ENCODE measurements at regions not wholly inside any gene's neighbourhood (a gene's known extent, or its start where the extent isn't known, plus 50 kb on each side); places are given as distances from the start of the nearest gene placed in this dataset.
A peak's percentile ranks its signal among the peaks of the same experiment; 100 is the strongest.
"Not testable (repeated sequence)": the region's sequence is repeated elsewhere in the genome, so short reads cannot be mapped to it uniquely, and the experiment has no call there.

DNA sequence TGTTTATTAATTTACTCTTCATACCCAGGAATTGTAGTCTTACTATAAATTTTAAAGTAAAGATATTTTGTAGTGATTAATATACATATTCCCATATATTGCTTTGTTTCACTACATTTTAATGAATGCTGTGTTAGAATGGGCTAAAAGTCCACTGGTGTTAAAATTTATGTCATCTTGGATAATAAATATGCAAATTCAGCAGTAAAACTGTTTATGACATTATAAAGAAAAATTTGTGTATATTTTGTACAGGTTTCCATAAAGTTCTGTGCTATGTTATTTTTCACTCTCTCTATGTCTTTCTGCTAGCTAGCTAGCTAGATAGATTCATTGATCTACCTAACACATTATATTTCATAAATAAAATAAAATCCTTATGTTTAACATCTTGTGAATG lies 1071.2 kb downstream of the FAT4 start:
- DNase-seq: no peak

DNA sequence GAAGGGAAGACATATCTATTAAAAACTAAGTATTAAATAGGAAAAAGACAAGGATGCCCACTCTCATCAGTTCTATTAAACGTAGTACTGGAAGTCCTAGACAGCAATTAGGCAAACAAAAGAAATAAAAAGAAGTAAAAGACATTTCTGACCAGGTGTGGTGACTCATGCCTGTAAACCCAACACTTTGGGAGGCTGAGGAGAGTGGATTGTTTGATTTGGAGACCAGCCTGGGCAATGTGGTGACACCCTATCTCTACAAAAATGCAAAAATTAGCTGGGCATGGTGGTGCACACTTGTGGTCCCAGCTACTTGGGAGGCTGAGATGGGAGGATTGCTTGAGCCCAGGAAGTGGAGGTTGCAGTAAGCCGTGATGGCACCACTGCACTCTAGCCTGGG lies 1071.8 kb downstream of the FAT4 start:
- DNase-seq: no peak

DNA sequence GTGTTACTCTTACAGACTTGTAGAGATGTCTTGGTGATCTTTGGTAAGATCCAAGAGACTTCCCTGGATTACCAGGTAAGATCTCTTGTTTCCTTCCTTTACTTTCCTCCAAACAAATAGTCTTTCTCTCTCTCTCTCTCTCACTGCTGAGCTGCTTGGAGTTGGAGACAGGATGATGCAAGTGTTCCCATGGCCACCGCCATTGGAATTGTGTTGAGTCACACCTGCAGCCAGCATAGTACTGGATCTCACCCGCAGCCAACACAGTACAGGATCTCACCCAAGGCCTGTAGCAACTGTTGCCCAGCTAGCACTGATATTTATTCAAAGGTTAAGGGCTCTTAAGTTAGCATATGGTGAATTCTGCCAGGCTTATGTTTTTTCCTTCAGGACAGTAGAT lies 1080.9 kb downstream of the FAT4 start:
- DNase-seq: no peak

DNA sequence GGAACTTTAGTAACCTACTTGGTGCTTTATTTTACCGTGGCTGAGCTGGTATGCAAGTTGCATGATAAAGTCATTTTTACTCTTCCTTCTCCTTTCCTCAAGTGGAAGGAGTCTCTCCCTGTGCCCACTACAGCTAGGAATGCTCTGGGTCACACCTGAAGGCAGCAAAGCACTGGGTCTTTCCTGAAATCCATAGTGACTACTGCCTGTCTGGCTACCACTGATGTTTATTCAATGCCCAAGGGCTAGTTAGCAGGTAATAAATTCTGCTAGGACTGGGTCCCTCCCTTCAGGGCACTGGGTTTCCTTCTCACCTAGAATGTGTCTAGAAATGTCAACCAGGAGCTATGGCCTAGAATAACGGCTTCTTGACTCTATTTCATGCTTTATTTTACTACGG lies 1081.4 kb downstream of the FAT4 start:
- no peak for DNase-seq

DNA sequence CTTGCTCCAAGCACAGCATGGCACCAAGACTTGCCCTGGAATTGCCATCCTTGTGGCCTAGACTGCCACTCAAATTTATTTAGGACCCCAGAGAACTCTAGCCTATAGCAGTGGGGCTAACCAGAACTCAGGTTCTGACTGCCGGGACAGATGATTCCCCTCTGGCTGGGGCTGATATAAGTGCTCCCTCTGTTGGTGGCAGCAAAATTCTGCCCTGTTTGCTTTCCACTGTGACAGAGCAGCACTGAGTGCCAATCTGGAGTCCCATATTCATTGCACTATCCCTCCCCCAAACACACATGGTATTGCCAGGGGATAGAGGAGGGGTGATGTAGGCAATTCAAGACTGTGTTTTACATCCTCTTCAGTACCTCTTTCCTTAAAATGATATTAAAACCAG lies 1081.9 kb downstream of the FAT4 start:
- no peak for DNase-seq

DNA sequence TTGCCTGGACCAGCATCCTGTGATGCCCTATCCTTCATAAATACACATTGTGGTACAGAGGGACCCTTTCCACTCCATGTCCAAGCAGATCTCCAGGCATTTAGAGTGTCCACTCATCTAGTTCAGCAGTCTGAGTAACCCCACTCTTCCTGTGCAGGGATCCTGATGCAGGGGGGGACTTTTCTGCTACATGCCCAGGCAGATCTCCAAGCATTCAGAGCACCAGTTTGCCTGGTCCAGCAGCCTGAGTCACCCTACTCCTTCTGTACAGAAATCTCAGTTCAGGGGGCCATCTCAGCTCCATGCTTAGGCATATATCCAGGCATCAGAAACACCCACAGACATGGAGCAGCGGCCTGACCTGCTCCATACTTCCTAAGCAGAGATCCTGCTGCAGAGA lies 1089.8 kb downstream of the FAT4 start:
- DNase-seq: no peak

DNA sequence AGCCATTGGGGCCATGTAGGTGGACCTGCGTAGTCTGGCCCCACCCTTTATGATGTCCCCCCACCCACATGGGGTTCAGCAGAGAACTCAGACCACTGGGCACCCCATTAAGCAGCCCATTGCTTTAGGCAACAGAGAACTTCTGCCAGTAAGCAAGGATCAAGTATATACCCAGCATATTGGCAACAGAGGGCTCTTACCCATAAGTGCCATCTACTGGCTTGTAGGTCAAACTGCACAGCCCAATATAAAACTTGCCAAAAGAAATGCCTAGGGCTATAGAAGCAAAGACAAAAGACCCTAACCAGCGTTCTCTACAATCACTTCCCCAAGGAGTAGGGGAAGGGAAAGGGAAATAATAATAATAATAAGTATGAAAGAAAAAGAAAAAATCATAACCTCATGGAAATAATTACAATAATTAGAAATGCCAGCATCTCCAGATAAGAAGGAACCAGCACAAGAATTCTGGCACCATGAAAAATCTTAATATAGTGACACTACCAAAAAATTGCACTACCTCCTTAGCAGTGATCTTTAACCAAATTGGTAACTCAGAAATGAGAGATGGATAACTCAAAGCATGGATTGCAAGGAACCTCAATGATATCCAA lies 1090.7 kb downstream of the FAT4 start:
- peak; percentile 1 for DNase-seq

DNA sequence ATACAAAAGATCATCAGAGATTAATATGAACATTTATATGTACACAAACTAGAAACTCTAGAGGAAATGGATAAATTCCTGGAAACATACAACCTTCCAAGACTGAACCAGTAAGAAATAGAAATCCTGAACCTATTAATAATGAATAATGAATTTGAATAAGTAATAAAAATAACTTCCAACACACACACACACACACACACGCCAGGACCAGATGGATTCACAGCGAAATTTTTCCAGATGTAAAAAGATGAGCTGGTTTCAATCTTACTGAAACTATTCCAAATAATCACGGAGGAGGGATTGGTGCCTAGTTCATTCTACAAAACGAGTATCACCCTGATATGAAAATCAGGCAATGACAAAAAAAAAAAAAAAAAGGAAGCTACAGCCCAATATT lies 1095.0 kb downstream of the FAT4 start:
- DNase-seq: no peak

DNA sequence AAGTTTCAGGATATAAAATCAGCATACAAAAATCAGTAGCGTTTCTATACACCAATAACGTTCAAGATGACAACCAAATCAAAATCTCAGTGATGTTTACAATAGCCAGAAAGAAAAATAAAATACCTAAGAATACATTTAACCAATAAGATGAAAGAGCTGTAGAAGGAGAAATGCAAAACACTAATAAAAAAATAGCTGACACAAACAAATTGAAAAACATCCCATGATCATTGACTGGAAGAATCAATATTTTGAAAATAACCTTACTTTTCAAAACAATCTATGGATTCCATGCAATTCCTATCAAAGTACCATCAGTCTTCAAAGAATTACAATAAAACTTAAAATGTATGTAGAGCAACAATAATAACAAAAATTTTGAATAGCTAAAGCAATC lies 1096.3 kb downstream of the FAT4 start:
- DNase-seq: no peak

DNA sequence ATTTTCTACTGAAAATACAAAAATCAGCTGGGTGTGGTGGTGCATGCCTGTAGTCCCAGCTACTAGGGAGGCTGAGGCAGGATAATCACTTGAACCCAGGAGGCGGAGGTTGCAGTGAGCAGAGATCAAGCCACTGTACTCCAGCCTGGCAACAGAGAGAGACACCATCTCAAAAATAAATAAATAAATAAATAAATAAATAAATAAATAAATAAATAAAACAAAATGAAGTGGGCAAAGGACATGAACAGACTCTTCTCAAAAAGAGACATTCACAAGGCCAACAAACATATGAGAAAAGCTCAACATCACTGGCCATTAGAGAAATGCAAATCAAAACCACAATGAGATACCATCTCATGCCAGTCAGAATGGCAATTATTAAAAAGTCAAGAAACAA lies 1097.6 kb downstream of the FAT4 start:
- DNase-seq: not testable (repeated sequence)

DNA sequence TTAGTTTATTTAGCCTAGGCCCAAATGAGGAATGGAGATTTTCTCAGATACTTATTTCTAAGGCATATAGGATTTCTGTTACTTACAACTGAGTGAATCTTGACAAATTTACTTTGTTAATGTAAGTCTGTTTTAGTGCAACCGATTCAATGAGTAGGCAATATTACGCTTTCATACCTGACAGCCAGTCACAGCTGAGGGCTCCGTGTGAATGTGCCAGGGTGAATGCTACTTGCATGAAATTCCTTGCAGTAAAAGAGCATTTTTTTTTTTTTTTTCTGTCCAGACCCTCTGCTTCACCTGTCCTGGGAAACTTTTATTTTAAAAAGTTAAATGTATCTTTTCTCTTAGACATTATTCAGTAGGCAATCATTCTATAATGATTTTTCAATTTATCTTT lies 1100.0 kb downstream of the FAT4 start:
- no peak for DNase-seq

DNA sequence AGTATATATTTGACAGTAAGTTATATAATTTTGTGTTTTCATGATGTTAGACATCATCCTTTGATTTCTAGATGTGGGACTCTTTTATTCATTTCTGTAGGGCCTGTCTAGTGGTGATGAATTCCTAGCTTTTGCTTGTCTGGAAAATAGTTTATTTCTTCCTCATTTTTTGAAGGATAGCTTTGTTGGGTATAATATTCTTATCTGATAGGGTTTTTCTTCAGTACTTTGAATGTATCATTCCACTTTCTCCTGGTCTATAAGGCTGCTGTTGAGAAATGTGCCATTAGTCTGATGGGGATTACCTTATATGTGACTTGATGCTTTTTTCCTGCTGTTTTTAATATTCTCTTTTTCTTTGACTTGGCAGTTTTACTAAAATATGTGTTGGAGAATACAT lies 1104.5 kb downstream of the FAT4 start:
- DNase-seq: no peak

DNA sequence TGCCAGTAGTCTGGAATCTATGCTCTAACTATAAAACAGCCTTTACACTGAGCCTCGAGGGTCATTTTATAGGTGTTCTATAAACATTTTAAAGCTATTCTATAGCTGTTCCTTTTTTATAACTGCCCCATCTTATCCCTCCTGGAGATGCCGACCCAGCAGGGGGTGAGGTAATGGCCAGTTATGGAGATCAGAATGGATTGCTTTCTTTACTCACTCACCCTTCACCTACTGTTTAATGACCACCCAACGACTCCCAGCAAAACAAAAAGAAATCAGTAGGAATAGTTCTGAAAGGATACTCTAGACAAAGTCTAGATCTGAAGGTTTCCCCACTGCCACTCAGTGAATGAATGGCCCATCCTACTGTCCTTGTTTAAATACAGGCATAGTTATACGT lies 1113.1 kb downstream of the FAT4 start:
- DNase-seq: no peak

DNA sequence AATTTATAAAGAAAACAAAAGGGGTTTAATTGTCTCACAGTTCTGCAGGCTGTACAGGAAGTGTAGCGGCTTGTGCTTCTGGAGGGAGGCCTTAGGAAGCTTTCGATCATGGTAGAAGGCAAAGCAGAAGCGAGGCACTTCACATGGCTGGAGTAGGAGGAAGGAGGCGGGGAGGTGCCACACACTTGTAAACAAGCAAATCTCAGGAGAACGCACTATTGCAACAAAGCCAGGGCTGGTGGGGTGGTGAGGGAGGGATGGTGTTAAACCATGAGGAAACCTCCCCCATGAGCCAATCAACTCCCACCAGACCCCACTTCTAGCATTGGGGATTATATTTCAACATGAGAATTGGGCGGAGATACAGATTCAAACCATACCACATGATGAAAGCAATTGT lies 1116.3 kb downstream of the FAT4 start:
- no peak for DNase-seq

DNA sequence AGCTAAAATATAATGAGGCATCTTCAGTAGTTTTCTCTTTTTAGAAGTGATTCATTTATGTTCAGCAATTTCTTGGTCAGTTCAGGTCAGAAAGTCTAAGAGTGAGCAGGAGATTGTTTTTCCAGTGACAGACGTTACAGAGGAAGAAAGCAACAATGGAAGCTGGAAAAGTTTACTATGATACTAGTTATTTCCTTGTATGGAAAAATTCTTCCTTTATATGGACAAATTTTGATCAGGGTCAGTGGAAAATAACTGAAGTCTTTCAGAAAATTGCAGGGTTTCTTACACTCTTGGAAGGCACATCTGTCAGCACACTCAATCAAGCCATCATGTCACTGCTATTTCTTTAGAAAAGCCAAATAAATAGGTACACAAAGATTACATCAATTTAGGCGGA lies 1120.7 kb downstream of the FAT4 start:
- DNase-seq: no peak

DNA sequence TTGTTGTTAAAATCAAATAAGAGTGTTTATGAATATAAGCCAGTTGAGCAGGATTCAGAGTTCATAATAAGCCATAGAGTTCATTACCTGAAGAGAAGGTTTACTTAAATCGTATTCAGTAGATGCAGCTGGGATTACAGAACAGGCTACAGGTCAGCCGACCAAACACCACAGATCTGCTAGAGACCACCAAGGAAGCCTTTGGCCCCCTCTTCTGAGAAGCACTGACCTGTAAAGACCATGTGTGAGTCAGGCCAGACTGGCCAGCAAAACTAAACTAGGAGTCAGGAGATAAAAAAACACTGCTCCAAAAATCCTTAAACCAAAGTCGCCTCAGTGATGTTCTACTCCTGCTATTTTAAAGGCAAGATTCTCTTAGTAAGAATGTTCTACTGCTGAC lies 1125.5 kb downstream of the FAT4 start:
- no peak for DNase-seq

DNA sequence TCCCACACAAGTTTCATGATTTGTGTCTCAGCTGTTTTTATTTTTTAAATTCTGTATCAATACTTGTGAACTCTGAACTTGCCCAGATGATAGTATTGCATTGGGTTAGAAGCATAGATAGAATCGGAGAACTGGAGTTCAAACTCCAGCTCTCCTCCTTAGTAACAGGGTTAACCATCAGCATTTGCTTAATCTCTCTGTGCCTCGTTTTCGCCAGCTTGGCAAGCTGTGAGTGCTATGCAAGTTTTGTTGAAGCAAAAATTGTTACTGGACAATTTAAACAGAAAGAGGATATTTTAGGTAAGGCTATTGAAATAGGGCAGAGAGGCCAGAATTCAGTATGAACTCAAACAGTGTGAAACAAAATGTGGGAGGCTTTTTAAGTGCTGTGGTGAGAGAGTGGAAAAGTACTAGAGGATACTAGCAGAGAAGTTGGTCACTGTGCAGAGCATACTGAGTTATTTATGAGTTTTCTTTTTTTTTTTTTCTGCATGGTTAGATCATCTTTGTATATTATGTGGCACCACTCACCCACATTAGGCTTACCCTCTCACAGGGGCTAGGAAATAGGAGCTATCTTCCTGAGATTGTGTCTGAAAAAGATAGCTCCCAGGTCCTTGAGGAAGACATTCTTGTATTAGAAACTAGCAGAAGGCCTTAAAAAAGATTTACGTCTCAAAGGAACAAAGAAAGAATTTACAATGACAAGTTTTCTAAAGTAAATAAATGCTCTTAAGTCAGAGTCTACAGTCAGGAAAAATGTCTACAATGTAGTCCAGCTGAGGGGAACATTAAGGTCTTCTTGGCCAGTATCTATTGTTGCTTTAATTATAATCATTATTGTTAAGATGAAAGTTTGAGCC lies 1126.6 kb downstream of the FAT4 start:
- no peak for DNase-seq

DNA sequence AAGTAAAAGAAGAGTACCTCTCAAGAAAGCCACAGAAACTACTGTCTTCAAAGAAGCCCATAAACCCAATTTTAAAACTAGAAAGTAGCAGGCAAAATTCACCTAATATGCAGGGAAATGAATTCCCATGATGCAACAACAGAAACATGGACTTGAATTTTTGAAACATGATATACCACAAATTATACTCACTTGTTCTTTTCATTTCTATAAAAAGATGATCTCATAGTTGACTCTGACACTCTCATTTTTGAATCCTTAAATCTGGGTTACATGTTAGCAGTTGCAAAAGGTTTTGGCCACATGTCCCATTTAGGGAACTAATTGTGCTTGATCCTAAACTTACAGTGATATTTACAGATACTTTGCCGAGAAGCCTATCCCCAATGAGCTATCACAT lies 1130.8 kb downstream of the FAT4 start:
- DNase-seq: no peak

DNA sequence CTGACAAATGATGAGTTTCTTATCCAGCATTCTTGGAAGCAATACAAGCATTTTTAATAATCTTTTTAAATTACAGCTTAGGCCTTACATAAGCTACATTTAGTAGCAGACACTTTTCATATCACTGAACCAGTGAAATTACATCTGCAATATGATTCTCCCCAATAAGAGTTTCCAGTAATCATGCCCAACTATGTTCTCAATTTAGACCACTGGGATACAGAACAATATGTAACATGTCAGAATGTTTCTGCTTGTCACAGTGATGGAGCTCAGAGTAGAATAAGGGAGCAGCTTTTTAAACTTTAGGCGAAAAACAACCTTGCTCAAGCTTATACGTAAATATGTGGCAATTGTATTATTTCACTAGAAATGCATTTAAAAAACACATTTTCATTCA lies 1132.2 kb downstream of the FAT4 start:
- DNase-seq: no peak

DNA sequence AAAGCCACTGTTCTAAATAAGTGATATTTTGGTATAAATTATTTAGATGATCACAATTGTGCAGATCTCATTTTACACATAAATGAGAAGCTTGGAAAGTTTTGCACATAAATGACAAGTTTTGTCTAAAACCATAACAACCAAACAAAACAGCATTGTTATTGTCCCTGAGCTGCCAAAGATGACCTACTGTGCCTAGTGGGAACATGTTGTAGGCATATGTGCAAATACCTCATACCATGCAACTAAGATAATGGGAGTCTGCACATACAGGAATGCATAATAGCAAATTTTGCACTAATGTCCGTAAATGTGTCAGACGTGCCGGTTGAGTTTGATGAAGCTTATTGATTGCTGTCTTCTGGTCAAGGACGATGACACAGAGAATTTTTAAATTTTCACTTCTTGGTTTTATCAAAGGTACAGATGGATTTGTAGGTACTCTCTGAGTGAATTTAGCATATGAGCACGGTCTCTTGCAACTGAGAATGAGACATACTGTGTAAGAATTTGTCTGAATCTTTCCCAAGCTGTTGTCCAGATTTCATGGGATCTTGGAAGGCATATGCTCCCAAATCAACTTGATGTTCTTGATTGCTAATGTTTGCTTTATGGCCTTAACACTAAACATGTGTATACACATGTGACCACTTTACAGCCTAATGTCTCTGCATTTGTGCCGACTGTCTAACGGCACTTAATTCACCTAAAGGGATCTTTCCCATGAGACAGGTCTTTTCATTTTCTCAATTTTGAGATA lies 1133.5 kb downstream of the FAT4 start:
- DNase-seq: no peak

DNA sequence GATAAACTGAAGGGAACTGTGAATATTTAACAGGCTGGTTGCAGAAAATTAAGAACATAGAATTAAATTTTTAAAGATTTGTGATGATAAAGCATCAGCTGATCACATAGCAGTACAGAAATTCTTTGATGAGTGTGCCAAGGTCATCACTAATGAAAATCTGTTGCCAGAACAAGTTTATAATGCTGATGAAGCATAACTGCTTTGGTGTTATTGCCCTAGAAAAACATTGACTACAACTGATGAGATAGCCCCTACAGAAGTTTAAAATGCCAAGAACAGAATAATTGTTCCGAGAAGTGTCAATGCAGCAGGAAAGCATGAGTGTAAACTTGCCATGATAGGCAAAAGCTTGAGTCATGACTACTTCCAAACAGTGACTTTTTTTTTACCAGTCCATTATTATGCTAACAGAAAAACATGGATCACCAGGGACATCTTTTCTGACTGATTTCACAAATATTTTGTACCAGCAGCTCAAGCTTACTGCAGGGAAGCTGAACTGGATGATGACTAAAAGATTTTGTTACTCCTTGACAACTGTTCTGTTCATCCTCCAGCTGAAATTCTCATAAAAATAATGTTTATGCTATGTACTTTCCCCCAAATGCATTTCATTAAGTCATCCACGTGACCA lies 1136.6 kb downstream of the FAT4 start:
- DNase-seq: no peak

DNA sequence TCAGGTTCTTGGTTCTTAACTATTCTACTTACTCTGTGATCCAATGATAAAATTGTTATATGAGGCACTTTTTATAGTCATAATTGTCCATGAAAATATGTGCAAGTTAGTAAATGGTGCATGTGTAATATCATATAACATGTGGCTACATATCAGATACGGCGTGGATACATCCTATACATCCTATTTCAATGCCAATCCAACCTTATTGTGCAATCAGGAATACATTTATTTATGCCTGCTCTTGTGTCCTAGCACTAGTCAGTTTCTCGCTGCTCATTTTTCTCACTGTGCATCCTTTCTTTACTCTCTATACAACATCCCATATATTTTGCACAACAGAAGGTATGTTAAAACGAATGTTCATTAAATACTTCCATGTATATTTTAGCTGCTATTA lies 1141.1 kb downstream of the FAT4 start:
- no peak for DNase-seq

DNA sequence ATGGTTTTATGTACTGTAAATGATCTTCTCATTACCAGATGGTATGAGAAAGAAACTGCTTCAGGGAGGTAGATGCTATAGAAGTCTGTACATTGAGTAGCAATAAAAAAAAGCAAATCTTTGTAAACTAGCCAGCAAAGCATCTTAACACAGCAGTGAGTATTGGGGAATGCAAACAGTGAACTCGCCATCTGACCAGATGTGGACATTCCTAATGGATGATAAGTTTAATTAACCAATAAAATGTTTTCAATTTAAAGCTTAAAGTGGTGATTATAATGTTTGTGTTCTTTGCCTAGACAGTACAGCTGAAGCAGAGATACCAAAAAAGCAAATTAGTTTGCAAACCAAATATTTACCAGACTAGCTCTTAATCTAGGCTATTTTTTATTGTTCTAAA lies 1144.2 kb downstream of the FAT4 start:
- DNase-seq: no peak

DNA sequence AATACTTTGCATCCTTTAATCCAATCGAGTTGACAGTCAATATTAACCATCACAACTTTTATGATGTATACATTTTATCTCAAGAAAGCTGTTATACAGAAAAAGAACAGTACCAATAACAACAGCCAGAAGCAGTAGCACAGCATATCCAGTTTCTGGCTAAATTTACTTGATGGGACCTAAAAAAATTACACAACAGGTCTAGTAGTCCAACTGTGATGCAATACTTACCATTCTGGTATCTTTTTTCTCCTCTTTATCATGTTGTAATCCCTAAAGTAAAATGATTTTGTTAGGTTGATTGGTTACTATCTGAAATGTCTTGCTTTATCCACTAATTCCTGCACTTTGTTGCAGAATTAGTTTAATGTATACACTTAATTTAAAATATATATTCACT lies 1150.6 kb downstream of the FAT4 start:
- no peak for DNase-seq
